H9 (cell line): ENCODE measurements at regions not wholly inside any gene's neighbourhood (a gene's known extent, or its start where the extent isn't known, plus 50 kb on each side); places are given as distances from the start of the nearest gene placed in this dataset.

ENCODE experiments used
- DNase-seq: peaks from one replicate; pipeline ENCODE4 v3.0.0-alpha.2; 2017
- H2AFZ ChIP-seq: one replicate; pipeline ENCODE4 v1.6.1; 2013; ENCODE audit warnings: mild to moderate bottlenecking, low read length, control low read depth, moderate library complexity
- H2AK5ac ChIP-seq: 2 replicates; pipeline ENCODE4 v1.6.1; 2013; ENCODE audit warnings: low read length, control low read depth, mixed read lengths; ENCODE audit not compliant: insufficient read length
- H2BK120ac ChIP-seq: one replicate; pipeline ENCODE4 v1.6.1; 2013; ENCODE audit warnings: low read depth, mild to moderate bottlenecking, low read length, control low read depth, inconsistent platforms; ENCODE audit not compliant: poor library complexity, severe bottlenecking
- H2BK12ac ChIP-seq: 2 replicates; pipeline ENCODE4 v1.6.1; 2013; ENCODE audit warnings: low read length, control low read depth, mixed read lengths, low read depth; ENCODE audit not compliant: insufficient read length
- H2BK15ac ChIP-seq: 2 replicates; pipeline ENCODE4 v1.6.1; 2013; ENCODE audit warnings: low read depth, low read length, control low read depth
- H2BK20ac ChIP-seq: one replicate; pipeline ENCODE4 v1.6.1; 2013; ENCODE audit warnings: low read depth, mild to moderate bottlenecking, low read length, control low read depth, inconsistent platforms; ENCODE audit not compliant: poor library complexity, severe bottlenecking
- H2BK5ac ChIP-seq: 2 replicates; pipeline ENCODE4 v1.6.1; 2013; ENCODE audit warnings: low read length, control low read depth, mixed read lengths; ENCODE audit not compliant: insufficient read length
- H3K14ac ChIP-seq: 2 replicates; pipeline ENCODE4 v1.6.1; 2013; ENCODE audit warnings: low read length, control low read depth; ENCODE audit not compliant: insufficient read depth
- H3K18ac ChIP-seq: 2 replicates; pipeline ENCODE4 v1.6.1; 2013; ENCODE audit warnings: low read depth, mild to moderate bottlenecking, mixed read lengths, low read length, control low read depth; ENCODE audit not compliant: insufficient read length
- H3K23ac ChIP-seq: 2 replicates; pipeline ENCODE4 v1.6.1; 2013; ENCODE audit warnings: low read length, control low read depth, mixed read lengths, low read depth; ENCODE audit not compliant: insufficient read length
- H3K23me2 ChIP-seq: 2 replicates; pipeline ENCODE4 v1.6.1; 2013; ENCODE audit warnings: low read depth, mild to moderate bottlenecking, mixed read lengths, low read length, control low read depth; ENCODE audit not compliant: insufficient read length, poor library complexity, severe bottlenecking
- H3K27ac ChIP-seq: 2 replicates; pipeline ENCODE4 v1.5.1; 2013; ENCODE audit warnings: low read length, control low read depth, mixed read lengths, low read depth; ENCODE audit not compliant: insufficient read length
- H3K27me3 ChIP-seq: 2 replicates; pipeline ENCODE4 v1.6.1; 2013; ENCODE audit warnings: low read length, control low read depth, inconsistent platforms; ENCODE audit not compliant: insufficient read depth
- H3K4ac ChIP-seq: 2 replicates; pipeline ENCODE4 v1.6.1; 2013; ENCODE audit warnings: low read depth, mild to moderate bottlenecking, control low read depth, inconsistent platforms, low read length, moderate library complexity
- H3K4me1 ChIP-seq: 2 replicates; pipeline ENCODE4 v1.6.1; 2013; ENCODE audit warnings: low read length, control low read depth, inconsistent platforms; ENCODE audit not compliant: insufficient read depth
- H3K4me2 ChIP-seq: 2 replicates; pipeline ENCODE4 v1.6.1; 2013; ENCODE audit warnings: low read length, control low read depth, mixed read lengths; ENCODE audit not compliant: insufficient read length, insufficient read depth
- H3K56ac ChIP-seq: 2 replicates; pipeline ENCODE4 v1.6.1; 2013; ENCODE audit warnings: low read depth, mild to moderate bottlenecking, mixed read lengths, low read length, control low read depth; ENCODE audit not compliant: insufficient read length
- H3K79me1 ChIP-seq: 2 replicates; pipeline ENCODE4 v1.6.1; 2013; ENCODE audit warnings: low read depth, mild to moderate bottlenecking, moderate library complexity, low read length, control low read depth, inconsistent platforms; ENCODE audit not compliant: insufficient read depth, poor library complexity, severe bottlenecking
- H3K79me2 ChIP-seq: 2 replicates; pipeline ENCODE4 v1.6.1; 2013; ENCODE audit warnings: low read length, control low read depth, inconsistent platforms; ENCODE audit not compliant: insufficient read depth
- H3K9ac ChIP-seq: 2 replicates; pipeline ENCODE4 v1.6.1; 2013; ENCODE audit warnings: low read length, control low read depth, mixed read lengths; ENCODE audit not compliant: insufficient read length; ENCODE audit errors: extremely low read depth
- H3K9me3 ChIP-seq: one replicate; pipeline ENCODE4 v1.6.1; 2013; ENCODE audit warnings: low read depth, low read length, inconsistent platforms; ENCODE audit not compliant: control insufficient read depth
- H3T11ph ChIP-seq: one replicate; pipeline ENCODE4 v1.6.1; 2013; ENCODE audit warnings: mild to moderate bottlenecking, low read length, control low read depth, inconsistent platforms
- H4K20me1 ChIP-seq: one replicate; pipeline ENCODE4 v1.6.1; 2013; ENCODE audit not compliant: control insufficient read depth, insufficient read length, insufficient read depth
- H4K5ac ChIP-seq: 2 replicates; pipeline ENCODE4 v1.6.1; 2013; ENCODE audit warnings: low read depth, mild to moderate bottlenecking, mixed read lengths, low read length, control low read depth; ENCODE audit not compliant: insufficient read length
- H4K8ac ChIP-seq: replicated peaks from 2 replicates; pipeline ENCODE4 v1.6.1; 2013; ENCODE audit warnings: low read length, control low read depth, mixed read lengths, low read depth; ENCODE audit not compliant: insufficient read length
- H4K91ac ChIP-seq: 2 replicates; pipeline ENCODE4 v1.6.1; 2013; ENCODE audit warnings: low read depth, mild to moderate bottlenecking, moderate library complexity, mixed read lengths, low read length, control low read depth; ENCODE audit not compliant: insufficient read length
- H3K27ac Mint-ChIP-seq, 3 experiments: 2 replicates in 2 of 3; 3 replicates in 1 of 3; pipeline ENCODE4 v1.8.0; 2020 to 2021; ENCODE audit warnings: mixed read lengths in 3 of 3, mild to moderate bottlenecking in 1 of 3, moderate library complexity in 1 of 3
- H3K27me3 Mint-ChIP-seq: 2 replicates; pipeline ENCODE4 v1.8.0; 2021; ENCODE audit warnings: low read depth, mild to moderate bottlenecking, moderate library complexity, mixed read lengths
- H3K36me3 Mint-ChIP-seq, 3 experiments: 2 replicates in 2 of 3; 3 replicates in 1 of 3; pipeline ENCODE4 v1.8.0; 2020 to 2021; ENCODE audit warnings: low read depth in 3 of 3, mixed read lengths in 3 of 3; ENCODE audit not compliant: insufficient read depth in 1 of 3
- H3K4me1 Mint-ChIP-seq, 2 experiments: 2 replicates each; pipeline ENCODE4 v1.8.0; 2020; ENCODE audit warnings: mixed read lengths in 2 of 2
- H3K4me3 Mint-ChIP-seq, 2 experiments: 2 replicates in 1 of 2; 3 replicates in 1 of 2; pipeline ENCODE4 v1.8.0; 2020 to 2021; ENCODE audit warnings: mild to moderate bottlenecking in 2 of 2, mixed read lengths in 2 of 2, moderate library complexity in 1 of 2
- H3K9me3 Mint-ChIP-seq, 2 experiments: 2 replicates in 1 of 2; 3 replicates in 1 of 2; pipeline ENCODE4 v1.8.0; 2020; ENCODE audit warnings: mild to moderate bottlenecking in 2 of 2, mixed read lengths in 2 of 2, moderate library complexity in 1 of 2
- WGBS: extraction: QIAGEN DNeasy Blood & Tissue Kit; methylation state at CpG from one replicate; pipeline ENCODE4 v1.1.7; 2013; ENCODE audit warnings: missing lambda C conversion rate, low lambda C conversion rate, mixed read lengths; ENCODE audit not compliant: insufficient read length; ENCODE audit errors: extremely low coverage; 5-methylcytosine and 5-hydroxymethylcytosine counted together
- TF ChIP-seq, protein P1 (sequence below): fragments of 200-600 bp; sonication (generic); conservative IDR thresholded peaks from 3 replicates; pipeline ENCODE4 v1.8.0; 2021; ENCODE audit warnings: antibody characterized with exemption, mild to moderate bottlenecking

- Histone ChIP-seq H3K79me2 (no peaks in the 10 kb centered on the region), H2AK5ac (no peak overlapping the region), H2BK20ac (no peak overlapping the region), H3K56ac (no peak overlapping the region), H2BK5ac (no peak overlapping the region), H3K23ac (no peak overlapping the region), H3K9me3 (no peaks in the 10 kb centered on the region), H3K23me2 (no peaks in the 10 kb centered on the region), H4K5ac (no peak overlapping the region), H3K79me1 (no peaks in the 10 kb centered on the region), H3K9ac (no peak overlapping the region), H3T11ph (no peak overlapping the region), H4K20me1 (no peaks in the 10 kb centered on the region), H2BK120ac (no peak overlapping the region), H4K8ac (no peak overlapping the region), H2BK12ac (no peak overlapping the region), H3K18ac (no peak overlapping the region), H4K91ac (no peak overlapping the region), H2BK15ac (no peak overlapping the region), H3K27ac (no peak overlapping the region), H3K14ac (no peak overlapping the region), H3K27me3 (no peaks in the 10 kb centered on the region), H2AFZ (no peak overlapping the region), H3K4me2 (no peak overlapping the region), H3K4me1 (no peaks in the 10 kb centered on the region), H3K4ac (no peak overlapping the region)
- DNase-seq = no peak
- Mint-ChIP-seq H3K36me3 (no peaks in the 10 kb centered on the region), H3K27ac (no peak overlapping the region), H3K27me3 (no peaks in the 10 kb centered on the region), H3K9me3 (no peaks in the 10 kb centered on the region), H3K4me1 (no peaks in the 10 kb centered on the region), H3K4me3 (no peak overlapping the region)
- TF ChIP-seq, protein P1, sequence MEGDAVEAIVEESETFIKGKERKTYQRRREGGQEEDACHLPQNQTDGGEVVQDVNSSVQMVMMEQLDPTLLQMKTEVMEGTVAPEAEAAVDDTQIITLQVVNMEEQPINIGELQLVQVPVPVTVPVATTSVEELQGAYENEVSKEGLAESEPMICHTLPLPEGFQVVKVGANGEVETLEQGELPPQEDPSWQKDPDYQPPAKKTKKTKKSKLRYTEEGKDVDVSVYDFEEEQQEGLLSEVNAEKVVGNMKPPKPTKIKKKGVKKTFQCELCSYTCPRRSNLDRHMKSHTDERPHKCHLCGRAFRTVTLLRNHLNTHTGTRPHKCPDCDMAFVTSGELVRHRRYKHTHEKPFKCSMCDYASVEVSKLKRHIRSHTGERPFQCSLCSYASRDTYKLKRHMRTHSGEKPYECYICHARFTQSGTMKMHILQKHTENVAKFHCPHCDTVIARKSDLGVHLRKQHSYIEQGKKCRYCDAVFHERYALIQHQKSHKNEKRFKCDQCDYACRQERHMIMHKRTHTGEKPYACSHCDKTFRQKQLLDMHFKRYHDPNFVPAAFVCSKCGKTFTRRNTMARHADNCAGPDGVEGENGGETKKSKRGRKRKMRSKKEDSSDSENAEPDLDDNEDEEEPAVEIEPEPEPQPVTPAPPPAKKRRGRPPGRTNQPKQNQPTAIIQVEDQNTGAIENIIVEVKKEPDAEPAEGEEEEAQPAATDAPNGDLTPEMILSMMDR = no peak
- WGBS = no CpG with 5 or more reads among the region's 1 CpG
These were observed 1760.3 kb downstream of the NCAM2 start for GRCh38 chr21:22758478-22758877.
